ENCODE measurements at regions not wholly inside any gene's neighbourhood (a gene's known extent, or its start where the extent isn't known, plus 50 kb on each side); places are given as distances from the start of the nearest gene placed in this dataset.

DNA sequence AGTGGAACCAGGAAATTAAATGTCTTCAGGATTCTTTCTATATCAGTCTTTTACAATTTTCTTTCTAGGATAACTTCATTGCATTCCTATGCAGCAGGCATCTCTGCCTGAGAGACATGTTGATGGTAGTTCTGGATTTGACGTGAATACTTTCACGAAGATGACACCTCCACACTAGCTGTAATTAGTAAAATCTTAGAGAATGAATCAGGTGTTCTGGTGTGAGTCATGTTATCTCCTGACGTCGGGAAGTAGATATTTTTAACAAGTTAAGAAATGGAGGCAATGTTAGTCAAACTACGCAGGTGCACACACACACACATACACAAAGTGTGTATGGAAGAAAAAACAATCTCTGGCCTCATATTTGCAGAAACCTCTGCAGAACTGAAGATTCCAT, 1661.3 kb upstream of the MIR17HG start:
- H3F3A ChIP-seq (ENCODE audit: low read depth), result no peaks in the 10 kb centered on the region

DNA sequence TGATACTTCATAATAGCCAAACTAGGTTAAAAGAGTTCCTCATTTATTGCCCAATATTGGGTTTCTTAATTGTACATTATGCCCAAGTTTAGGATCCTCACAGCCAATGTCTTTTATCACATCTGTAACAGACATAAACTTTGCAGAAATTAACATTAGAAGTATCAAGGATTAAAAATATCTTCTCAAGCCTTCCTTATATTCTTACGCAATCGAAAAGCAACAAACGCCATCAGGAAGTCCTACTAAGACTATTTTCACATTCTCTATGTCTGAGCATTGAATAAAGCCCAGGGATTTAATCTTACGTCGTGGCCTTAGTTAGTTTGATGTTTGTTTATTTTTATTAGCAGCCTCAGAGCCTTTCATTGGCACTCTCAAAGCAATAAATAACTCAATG, 1660.4 kb upstream of the MIR17HG start:
- Histone ChIP-seq H4K20me1 (ENCODE audit: low read depth) (no peaks in the 10 kb centered on the region), H3K27ac (no peak overlapping the region), H3K9ac (no peak overlapping the region), H3K27me3 (no peaks in the 10 kb centered on the region), H3K4me2 (no peak overlapping the region), H3K4me1 (peaks cover 6% of the 10 kb centered on the region), H2AFZ (replicated peaks) (no peak overlapping the region), H3K36me3 (no peaks in the 10 kb centered on the region), H3K4me3 (no peak overlapping the region), H3K9me3 (ENCODE audit: low read depth) (no peaks in the 10 kb centered on the region), H3F3A (ENCODE audit: low read depth) (no peaks in the 10 kb centered on the region), H3K79me2 (ENCODE audit: low read depth) (no peaks in the 10 kb centered on the region)
- H3K9me3 Mint-ChIP-seq, result peaks cover 4% of the 10 kb centered on the region
- TF ChIP-seq, protein P1, sequence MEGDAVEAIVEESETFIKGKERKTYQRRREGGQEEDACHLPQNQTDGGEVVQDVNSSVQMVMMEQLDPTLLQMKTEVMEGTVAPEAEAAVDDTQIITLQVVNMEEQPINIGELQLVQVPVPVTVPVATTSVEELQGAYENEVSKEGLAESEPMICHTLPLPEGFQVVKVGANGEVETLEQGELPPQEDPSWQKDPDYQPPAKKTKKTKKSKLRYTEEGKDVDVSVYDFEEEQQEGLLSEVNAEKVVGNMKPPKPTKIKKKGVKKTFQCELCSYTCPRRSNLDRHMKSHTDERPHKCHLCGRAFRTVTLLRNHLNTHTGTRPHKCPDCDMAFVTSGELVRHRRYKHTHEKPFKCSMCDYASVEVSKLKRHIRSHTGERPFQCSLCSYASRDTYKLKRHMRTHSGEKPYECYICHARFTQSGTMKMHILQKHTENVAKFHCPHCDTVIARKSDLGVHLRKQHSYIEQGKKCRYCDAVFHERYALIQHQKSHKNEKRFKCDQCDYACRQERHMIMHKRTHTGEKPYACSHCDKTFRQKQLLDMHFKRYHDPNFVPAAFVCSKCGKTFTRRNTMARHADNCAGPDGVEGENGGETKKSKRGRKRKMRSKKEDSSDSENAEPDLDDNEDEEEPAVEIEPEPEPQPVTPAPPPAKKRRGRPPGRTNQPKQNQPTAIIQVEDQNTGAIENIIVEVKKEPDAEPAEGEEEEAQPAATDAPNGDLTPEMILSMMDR (IDR thresholded peaks at IDR 0.05), result no peak
- no peak for TF ChIP-seq EZH2 (IDR thresholded peaks at IDR 0.05)
- no peak for TF ChIP-seq EZH2phosphoT487 (IDR thresholded peaks at IDR 0.05)
- H3K36me3 Mint-ChIP-seq, result no peaks in the 10 kb centered on the region
- no peak overlapping the region for H3K4me3 Mint-ChIP-seq
- no peak overlapping the region for H3K27ac Mint-ChIP-seq
- no peaks in the 10 kb centered on the region for H3K4me1 Mint-ChIP-seq
- H3K27me3 Mint-ChIP-seq (ENCODE audit: insufficient read depth, low read depth), result peaks cover 5% of the 10 kb centered on the region
- DNase-seq (ENCODE audit: low spot score), result no peak

More for the DNA sequence above, 1661.3 kb upstream of the MIR17HG start:
- H3K27me3 Mint-ChIP-seq (ENCODE audit: insufficient read depth, low read depth), result peaks cover 5% of the 10 kb centered on the region
- DNase-seq (ENCODE audit: low spot score), result no peak
- Histone ChIP-seq H3K27me3 (no peaks in the 10 kb centered on the region), H3K27ac (no peak overlapping the region), H3K9me3 (ENCODE audit: low read depth) (no peaks in the 10 kb centered on the region), H3K36me3 (no peaks in the 10 kb centered on the region), H2AFZ (replicated peaks) (no peak overlapping the region), H3K4me2 (no peak overlapping the region), H3K4me3 (no peak overlapping the region), H3K79me2 (ENCODE audit: low read depth) (no peaks in the 10 kb centered on the region), H3K4me1 (peaks cover 6% of the 10 kb centered on the region), H4K20me1 (ENCODE audit: low read depth) (no peaks in the 10 kb centered on the region), H3K9ac (no peak overlapping the region)
- no peak for TF ChIP-seq EZH2 (IDR thresholded peaks at IDR 0.05)
- no peak overlapping the region for H3K4me3 Mint-ChIP-seq
- H3K4me1 Mint-ChIP-seq, result no peaks in the 10 kb centered on the region
- H3K36me3 Mint-ChIP-seq, result no peaks in the 10 kb centered on the region
- peaks cover 4% of the 10 kb centered on the region for H3K9me3 Mint-ChIP-seq
- no peak overlapping the region for H3K27ac Mint-ChIP-seq

DNA sequence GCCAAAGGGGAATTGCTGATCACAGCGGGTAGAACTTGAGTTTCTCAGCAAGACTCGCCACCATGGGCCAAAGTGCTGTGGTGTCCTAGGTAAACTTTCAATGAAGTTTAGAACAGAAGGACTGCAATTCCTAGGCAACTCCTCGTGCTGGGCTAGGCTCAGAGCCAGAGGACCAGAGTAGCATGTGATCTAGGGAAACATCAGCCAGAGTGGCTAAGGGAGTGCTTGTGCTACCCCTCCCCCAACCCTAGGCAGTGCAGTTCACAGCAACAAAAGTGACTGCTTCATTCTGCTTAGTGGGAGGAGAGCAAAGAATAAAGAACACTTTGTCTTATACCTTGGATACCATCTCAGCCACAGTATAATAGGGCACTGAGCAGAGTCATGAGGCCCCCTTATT, 1658.6 kb upstream of the MIR17HG start:
- peak; percentile 12 for DNase-seq (ENCODE audit: low spot score)
- Histone ChIP-seq H4K20me1 (ENCODE audit: low read depth) (no peaks in the 10 kb centered on the region), H3K4me1 (peaks cover 6% of the 10 kb centered on the region), H3K27me3 (no peaks in the 10 kb centered on the region), H3K4me3 (no peak overlapping the region), H3K9me3 (ENCODE audit: low read depth) (no peaks in the 10 kb centered on the region), H3K79me2 (ENCODE audit: low read depth) (no peaks in the 10 kb centered on the region), H2AFZ (replicated peaks) (peak overlapping the region; percentile 88), H3K4me2 (no peak overlapping the region), H3F3A (ENCODE audit: low read depth) (no peaks in the 10 kb centered on the region), H3K36me3 (no peaks in the 10 kb centered on the region), H3K27ac (no peak overlapping the region), H3K9ac (no peak overlapping the region)
- TF ChIP-seq EZH2 (IDR thresholded peaks at IDR 0.05) (no peak), EZH2phosphoT487 (IDR thresholded peaks at IDR 0.05) (no peak)
- TF ChIP-seq, protein P1 (IDR thresholded peaks at IDR 0.05), result no peak
- no peaks in the 10 kb centered on the region for H3K4me1 Mint-ChIP-seq
- peaks cover 5% of the 10 kb centered on the region for H3K27me3 Mint-ChIP-seq (ENCODE audit: insufficient read depth, low read depth)
- no peak overlapping the region for H3K4me3 Mint-ChIP-seq
- no peaks in the 10 kb centered on the region for H3K36me3 Mint-ChIP-seq
- H3K9me3 Mint-ChIP-seq, result peaks cover 4% of the 10 kb centered on the region
- H3K27ac Mint-ChIP-seq, result no peak overlapping the region

DNA sequence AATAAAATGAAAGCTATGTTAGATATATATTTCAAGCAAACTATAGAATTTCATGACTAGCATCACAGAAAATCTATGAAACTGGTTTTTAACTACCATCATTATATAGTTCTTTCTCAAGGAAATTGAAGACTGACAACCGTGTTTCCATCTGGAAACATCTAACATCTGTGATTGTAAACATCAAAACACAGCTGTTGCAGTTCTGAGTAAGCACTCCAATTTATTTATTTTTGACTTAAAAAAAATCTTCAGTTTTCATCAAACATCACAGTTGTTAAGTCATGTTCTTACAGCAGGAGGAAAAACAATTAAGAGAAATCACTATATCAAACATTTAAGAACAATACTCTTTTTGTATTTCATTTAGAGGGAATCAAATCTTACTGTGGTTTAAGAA, 1653.0 kb upstream of the MIR17HG start:
- H4K20me1 ChIP-seq (ENCODE audit: low read depth), result no peaks in the 10 kb centered on the region
- Mint-ChIP-seq H3K9me3 (peaks cover 5% of the 10 kb centered on the region), H3K4me3 (no peak overlapping the region)

More for the DNA sequence above, 1653.0 kb upstream of the MIR17HG start:
- TF ChIP-seq, protein P1 (IDR thresholded peaks at IDR 0.05), result no peak
- no peak for TF ChIP-seq EZH2 (IDR thresholded peaks at IDR 0.05)
- no peak for TF ChIP-seq EZH2phosphoT487 (IDR thresholded peaks at IDR 0.05)
- no peaks in the 10 kb centered on the region for H3K79me2 ChIP-seq (ENCODE audit: low read depth)
- no peaks in the 10 kb centered on the region for H3K9me3 ChIP-seq (ENCODE audit: low read depth)
- Mint-ChIP-seq H3K27me3 (ENCODE audit: insufficient read depth, low read depth) (peaks cover 5% of the 10 kb centered on the region), H3K4me1 (peaks cover 7% of the 10 kb centered on the region), H3K27ac (no peak overlapping the region), H3K36me3 (no peaks in the 10 kb centered on the region)
- DNase-seq (ENCODE audit: low spot score), result no peak
- no peak overlapping the region for H3K4me3 ChIP-seq
- H3K36me3 ChIP-seq, result no peaks in the 10 kb centered on the region
- no peaks in the 10 kb centered on the region for H3F3A ChIP-seq (ENCODE audit: low read depth)
- no peaks in the 10 kb centered on the region for H3K4me1 ChIP-seq
- no peak overlapping the region for H3K27ac ChIP-seq
- H2AFZ ChIP-seq (replicated peaks), result no peak overlapping the region
- H3K9ac ChIP-seq, result no peak overlapping the region
- H3K27me3 ChIP-seq, result no peaks in the 10 kb centered on the region
- H3K4me2 ChIP-seq, result no peak overlapping the region

Measured in neural progenitor cell (in vitro differentiated cells).